ENCODE measurements at regions not wholly inside any gene's neighbourhood (a gene's known extent, or its start where the extent isn't known, plus 50 kb on each side); places are given as distances from the start of the nearest gene placed in this dataset.

DNA sequence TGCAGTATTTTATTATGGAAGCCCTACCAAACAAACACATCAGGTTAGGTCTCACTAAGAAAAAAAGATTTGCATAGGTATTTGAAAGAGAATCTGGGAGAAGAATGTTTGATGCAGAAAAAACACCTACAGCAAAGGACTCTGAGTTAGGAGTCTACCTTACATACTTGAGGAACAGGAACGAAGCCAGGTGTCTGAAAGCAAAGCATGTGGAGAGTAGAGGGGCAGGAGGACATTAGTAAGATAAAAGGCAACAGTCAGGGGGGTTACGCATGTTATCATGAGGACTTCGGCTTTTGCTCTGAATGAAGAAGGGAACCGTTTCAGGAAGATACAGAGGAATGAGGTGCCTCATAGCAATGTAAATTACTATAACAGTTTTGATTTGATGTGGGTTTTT is 87.9 kb upstream of the PTER start:
- TF ChIP-seq, protein P1, sequence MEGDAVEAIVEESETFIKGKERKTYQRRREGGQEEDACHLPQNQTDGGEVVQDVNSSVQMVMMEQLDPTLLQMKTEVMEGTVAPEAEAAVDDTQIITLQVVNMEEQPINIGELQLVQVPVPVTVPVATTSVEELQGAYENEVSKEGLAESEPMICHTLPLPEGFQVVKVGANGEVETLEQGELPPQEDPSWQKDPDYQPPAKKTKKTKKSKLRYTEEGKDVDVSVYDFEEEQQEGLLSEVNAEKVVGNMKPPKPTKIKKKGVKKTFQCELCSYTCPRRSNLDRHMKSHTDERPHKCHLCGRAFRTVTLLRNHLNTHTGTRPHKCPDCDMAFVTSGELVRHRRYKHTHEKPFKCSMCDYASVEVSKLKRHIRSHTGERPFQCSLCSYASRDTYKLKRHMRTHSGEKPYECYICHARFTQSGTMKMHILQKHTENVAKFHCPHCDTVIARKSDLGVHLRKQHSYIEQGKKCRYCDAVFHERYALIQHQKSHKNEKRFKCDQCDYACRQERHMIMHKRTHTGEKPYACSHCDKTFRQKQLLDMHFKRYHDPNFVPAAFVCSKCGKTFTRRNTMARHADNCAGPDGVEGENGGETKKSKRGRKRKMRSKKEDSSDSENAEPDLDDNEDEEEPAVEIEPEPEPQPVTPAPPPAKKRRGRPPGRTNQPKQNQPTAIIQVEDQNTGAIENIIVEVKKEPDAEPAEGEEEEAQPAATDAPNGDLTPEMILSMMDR (IDR thresholded peaks at IDR 0.05): no peak
- TF ChIP-seq POLR2AphosphoS5 (IDR thresholded peaks at IDR 0.05) (no peak), EP300 (IDR thresholded peaks at IDR 0.05) (no peak)
